Erythroblast (primary cell): ENCODE measurements at regions not wholly inside any gene's neighbourhood (a gene's known extent, or its start where the extent isn't known, plus 50 kb on each side); places are given as distances from the start of the nearest gene placed in this dataset.

ENCODE experiments used
- GATA1 ChIP-seq: IDR thresholded peaks from 2 replicates; pipeline ENCODE4 v1.6.1; 2011; ENCODE audit warnings: low read depth, mild to moderate bottlenecking, control low read depth, low read length, moderate library complexity
- POLR2A ChIP-seq: IDR thresholded peaks from 2 replicates; pipeline ENCODE4 v1.6.1; 2011; ENCODE audit warnings: mild to moderate bottlenecking, low read length

GRCh38 chr2:120448436-120448835 lies 102.5 kb downstream of the INHBB start:
- TF ChIP-seq POLR2A = no peak
- no peak for TF ChIP-seq GATA1
